ENCODE measurements at regions not wholly inside any gene's neighbourhood (a gene's known extent, or its start where the extent isn't known, plus 50 kb on each side); places are given as distances from the start of the nearest gene placed in this dataset.

GRCh38 chr10:78648256-78648860, 420.4 kb upstream of the ZMIZ1 start:
- no CpG with 5 or more reads among the region's 4 CpGs for WGBS (ENCODE audit: insufficient coverage)
- Histone ChIP-seq H3K9ac (ENCODE audit: low read length) (no peak overlapping the region), H3K4me3 (ENCODE audit: control extremely low read depth in 1 of 5, extremely low read depth in 1 of 5, insufficient read depth in 1 of 5, low read depth in 2 of 5, low read length in 4 of 5) (no peak overlapping the region), H3K27ac (ENCODE audit: low read length in 2 of 2) (no peak overlapping the region), H2AFZ (ENCODE audit: insufficient read depth, low read depth, low read length, poor library complexity, severe bottlenecking) (no peak overlapping the region), H3K36me3 (replicated peaks in 1 of 2; ENCODE audit: control extremely low read depth in 1 of 2, control insufficient read depth in 1 of 2, extremely low read depth in 1 of 2, insufficient read depth in 2 of 2, low read length in 1 of 2) (no peaks in the 10 kb centered on the region), H3K79me2 (ENCODE audit: control insufficient read depth, insufficient read depth, low read length) (no peaks in the 10 kb centered on the region), H4K20me1 (ENCODE audit: control insufficient read depth, insufficient read depth, low read length, poor library complexity, severe bottlenecking) (no peaks in the 10 kb centered on the region), H3K4me2 (replicated peaks; ENCODE audit: low read depth, low read length, poor library complexity, severe bottlenecking) (no peak overlapping the region), H3K27me3 (replicated peaks in 1 of 4; ENCODE audit: control extremely low read depth in 1 of 4, control insufficient read depth in 3 of 4, insufficient read depth in 4 of 4, low read length in 3 of 4) (no peaks in the 10 kb centered on the region), H3K9me3 (ENCODE audit: control extremely low read depth in 1 of 3, control insufficient read depth in 2 of 3, insufficient read depth in 1 of 3, low read length in 2 of 3) (no peaks in the 10 kb centered on the region), H3K4me1 (ENCODE audit: control insufficient read depth in 2 of 2, insufficient read depth in 2 of 2, low read length in 2 of 2) (no peaks in the 10 kb centered on the region)
- ChIA-PET POLR2A (no interaction called here), CTCF (interaction anchor here (1.7 kb wide), 1 partner anchor 9 kb away, joined by 7 read pairs; no protein-coding TSS in a partner anchor)
- no peak overlapping the region for H3K27ac Mint-ChIP-seq
- ATAC-seq (ENCODE audit: low read depth) (no peak), DNase-seq (no peak)
- H3K4me3 Mint-ChIP-seq: no peak overlapping the region
- TF ChIP-seq, protein P1, sequence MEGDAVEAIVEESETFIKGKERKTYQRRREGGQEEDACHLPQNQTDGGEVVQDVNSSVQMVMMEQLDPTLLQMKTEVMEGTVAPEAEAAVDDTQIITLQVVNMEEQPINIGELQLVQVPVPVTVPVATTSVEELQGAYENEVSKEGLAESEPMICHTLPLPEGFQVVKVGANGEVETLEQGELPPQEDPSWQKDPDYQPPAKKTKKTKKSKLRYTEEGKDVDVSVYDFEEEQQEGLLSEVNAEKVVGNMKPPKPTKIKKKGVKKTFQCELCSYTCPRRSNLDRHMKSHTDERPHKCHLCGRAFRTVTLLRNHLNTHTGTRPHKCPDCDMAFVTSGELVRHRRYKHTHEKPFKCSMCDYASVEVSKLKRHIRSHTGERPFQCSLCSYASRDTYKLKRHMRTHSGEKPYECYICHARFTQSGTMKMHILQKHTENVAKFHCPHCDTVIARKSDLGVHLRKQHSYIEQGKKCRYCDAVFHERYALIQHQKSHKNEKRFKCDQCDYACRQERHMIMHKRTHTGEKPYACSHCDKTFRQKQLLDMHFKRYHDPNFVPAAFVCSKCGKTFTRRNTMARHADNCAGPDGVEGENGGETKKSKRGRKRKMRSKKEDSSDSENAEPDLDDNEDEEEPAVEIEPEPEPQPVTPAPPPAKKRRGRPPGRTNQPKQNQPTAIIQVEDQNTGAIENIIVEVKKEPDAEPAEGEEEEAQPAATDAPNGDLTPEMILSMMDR (IDR thresholded peaks at IDR 0.05): no peak
- intact Hi-C loops (cut with micrococcal nuclease): no loop called here
- peaks cover 20% of the 10 kb centered on the region for H3K27me3 Mint-ChIP-seq
- no peaks in the 10 kb centered on the region for H3K4me1 Mint-ChIP-seq
- H3K9me3 Mint-ChIP-seq (ENCODE audit: insufficient read depth): peaks cover 7% of the 10 kb centered on the region

- no peak overlapping the region for H3K27ac Mint-ChIP-seq
- no peak overlapping the region for H3K9ac ChIP-seq (ENCODE audit: low read length)
- H3K27ac ChIP-seq (ENCODE audit: low read length in 2 of 2): no peak overlapping the region
- DNase-seq (no peak), ATAC-seq (ENCODE audit: low read depth) (no peak)
- ChIA-PET CTCF (interaction anchor here (1.7 kb wide), 1 partner anchor 8 kb away, joined by 7 read pairs; no protein-coding TSS in a partner anchor), POLR2A (no interaction called here)
- no peak overlapping the region for H2AFZ ChIP-seq (ENCODE audit: insufficient read depth, low read depth, low read length, poor library complexity, severe bottlenecking)
- no peaks in the 10 kb centered on the region for H4K20me1 ChIP-seq (ENCODE audit: control insufficient read depth, insufficient read depth, low read length, poor library complexity, severe bottlenecking)
- peaks cover 25% of the 10 kb centered on the region for H3K27me3 Mint-ChIP-seq
- no peak overlapping the region for H3K4me2 ChIP-seq (replicated peaks; ENCODE audit: low read depth, low read length, poor library complexity, severe bottlenecking)
- H3K9me3 ChIP-seq (ENCODE audit: control extremely low read depth in 1 of 3, control insufficient read depth in 2 of 3, insufficient read depth in 1 of 3, low read length in 2 of 3): no peaks in the 10 kb centered on the region
- H3K4me1 ChIP-seq (ENCODE audit: control insufficient read depth in 2 of 2, insufficient read depth in 2 of 2, low read length in 2 of 2): no peaks in the 10 kb centered on the region
- H3K4me3 Mint-ChIP-seq: no peak overlapping the region
- WGBS (ENCODE audit: insufficient coverage): 85% methylated on average over 1 of the region's 2 CpGs
- TF ChIP-seq EZH2 (IDR thresholded peaks at IDR 0.05; ENCODE audit: borderline replicate concordance, insufficient read depth, low read depth, low read length, poor library complexity, severe bottlenecking): no peak
- TF ChIP-seq, protein P1 (IDR thresholded peaks at IDR 0.05): no peak
- no peaks in the 10 kb centered on the region for H3K79me2 ChIP-seq (ENCODE audit: control insufficient read depth, insufficient read depth, low read length)
- peaks cover 7% of the 10 kb centered on the region for H3K9me3 Mint-ChIP-seq (ENCODE audit: insufficient read depth)
- no peaks in the 10 kb centered on the region for H3K27me3 ChIP-seq (replicated peaks in 1 of 4; ENCODE audit: control extremely low read depth in 1 of 4, control insufficient read depth in 3 of 4, insufficient read depth in 4 of 4, low read length in 3 of 4)
- H3K36me3 ChIP-seq (replicated peaks in 1 of 2; ENCODE audit: control extremely low read depth in 1 of 2, control insufficient read depth in 1 of 2, extremely low read depth in 1 of 2, insufficient read depth in 2 of 2, low read length in 1 of 2): no peaks in the 10 kb centered on the region
- intact Hi-C loops (cut with micrococcal nuclease): no loop called here
- H3K4me3 ChIP-seq (ENCODE audit: control extremely low read depth in 1 of 5, extremely low read depth in 1 of 5, insufficient read depth in 1 of 5, low read depth in 2 of 5, low read length in 4 of 5): no peak overlapping the region
- no peaks in the 10 kb centered on the region for H3K4me1 Mint-ChIP-seq
Observed at GRCh38 chr10:78649429-78649828, 419.3 kb upstream of the ZMIZ1 start.
